Astrocyte (in vitro differentiated cells and primary cell): ENCODE measurements at regions not wholly inside any gene's neighbourhood (a gene's known extent, or its start where the extent isn't known, plus 50 kb on each side); places are given as distances from the start of the nearest gene placed in this dataset.
A peak's percentile ranks its signal among the peaks of the same experiment; 100 is the strongest.

Experiments used
- DNase-seq: peaks from one replicate; pipeline ENCODE4 v3.0.0-alpha.2; 2010; ENCODE audit warnings: low read depth
- FAIRE-seq: peaks from 2 replicates; lab custom pipeline; 2011; peaks lifted over from hg19 to GRCh38; lab: Jason Lieb, UNC
- H2AFZ ChIP-seq: 2 replicates; pipeline ENCODE4 v1.6.0; 2012; ENCODE audit warnings: low read depth, low read length, inconsistent platforms
- H3K27ac ChIP-seq: 2 replicates; pipeline ENCODE4 v1.5.1; 2011; ENCODE audit warnings: low read depth, low read length, inconsistent platforms
- H3K27me3 ChIP-seq: 2 replicates; pipeline ENCODE4 v1.6.0; 2011; ENCODE audit warnings: low read length, inconsistent platforms; ENCODE audit not compliant: insufficient read depth
- H3K36me3 ChIP-seq: 2 replicates; pipeline ENCODE4 v1.5.1; 2011; ENCODE audit warnings: low read length, inconsistent platforms; ENCODE audit not compliant: insufficient read depth
- H3K4me1 ChIP-seq: 2 replicates; pipeline ENCODE4 v1.5.1; 2011; ENCODE audit warnings: low read length, inconsistent platforms; ENCODE audit not compliant: insufficient read depth
- H3K4me2 ChIP-seq: 2 replicates; pipeline ENCODE4 v1.6.0; 2012; ENCODE audit warnings: low read length, inconsistent platforms
- H3K4me3 ChIP-seq: 2 replicates; pipeline ENCODE4 v1.5.1; 2011; ENCODE audit warnings: low read depth, mild to moderate bottlenecking, low read length, inconsistent platforms; ENCODE audit not compliant: insufficient read depth
- H3K79me2 ChIP-seq: 2 replicates; pipeline ENCODE4 v1.6.0; 2012; ENCODE audit warnings: mild to moderate bottlenecking, low read length, inconsistent platforms; ENCODE audit not compliant: insufficient read depth
- H3K9ac ChIP-seq: 2 replicates; pipeline ENCODE4 v1.6.0; 2012; ENCODE audit warnings: mild to moderate bottlenecking, low read length, inconsistent platforms
- H3K9me3 ChIP-seq: 2 replicates; pipeline ENCODE4 v1.5.1; 2012; ENCODE audit warnings: low read depth, mild to moderate bottlenecking, low read length, inconsistent platforms; ENCODE audit not compliant: insufficient read depth
- H4K20me1 ChIP-seq: 2 replicates; pipeline ENCODE4 v1.6.0; 2012; ENCODE audit warnings: low read length, inconsistent platforms; ENCODE audit not compliant: insufficient read depth
- H3K27ac Mint-ChIP-seq: one replicate; pipeline ENCODE4 v1.8.0; 2021; ENCODE audit warnings: mild to moderate bottlenecking, mixed read lengths; ENCODE audit not compliant: unreplicated experiment
- H3K27me3 Mint-ChIP-seq: one replicate; pipeline ENCODE4 v1.8.0; 2021; ENCODE audit warnings: low read depth, mixed read lengths; ENCODE audit not compliant: unreplicated experiment
- H3K36me3 Mint-ChIP-seq: one replicate; pipeline ENCODE4 v1.8.0; 2021; ENCODE audit warnings: low read depth, mixed read lengths; ENCODE audit not compliant: unreplicated experiment
- H3K4me1 Mint-ChIP-seq: one replicate; pipeline ENCODE4 v1.8.0; 2021; ENCODE audit warnings: low read depth, mixed read lengths; ENCODE audit not compliant: unreplicated experiment
- H3K4me3 Mint-ChIP-seq: one replicate; pipeline ENCODE4 v1.8.0; 2021; ENCODE audit warnings: mild to moderate bottlenecking, moderate library complexity, mixed read lengths; ENCODE audit not compliant: unreplicated experiment
- H3K9me3 Mint-ChIP-seq: one replicate; pipeline ENCODE4 v1.8.0; 2021; ENCODE audit warnings: mild to moderate bottlenecking, mixed read lengths; ENCODE audit not compliant: unreplicated experiment
- EZH2 ChIP-seq: IDR thresholded peaks from 2 replicates; pipeline ENCODE4 v1.6.1; 2012; ENCODE audit warnings: mild to moderate bottlenecking, low read length, inconsistent platforms; ENCODE audit not compliant: insufficient read depth
- TF ChIP-seq, protein P1 (sequence below): IDR thresholded peaks from 2 replicates; pipeline ENCODE4 v1.5.1; 2011; ENCODE audit warnings: low read depth, mild to moderate bottlenecking, inconsistent platforms, low read length, moderate library complexity; ENCODE audit not compliant: insufficient read depth

DNA sequence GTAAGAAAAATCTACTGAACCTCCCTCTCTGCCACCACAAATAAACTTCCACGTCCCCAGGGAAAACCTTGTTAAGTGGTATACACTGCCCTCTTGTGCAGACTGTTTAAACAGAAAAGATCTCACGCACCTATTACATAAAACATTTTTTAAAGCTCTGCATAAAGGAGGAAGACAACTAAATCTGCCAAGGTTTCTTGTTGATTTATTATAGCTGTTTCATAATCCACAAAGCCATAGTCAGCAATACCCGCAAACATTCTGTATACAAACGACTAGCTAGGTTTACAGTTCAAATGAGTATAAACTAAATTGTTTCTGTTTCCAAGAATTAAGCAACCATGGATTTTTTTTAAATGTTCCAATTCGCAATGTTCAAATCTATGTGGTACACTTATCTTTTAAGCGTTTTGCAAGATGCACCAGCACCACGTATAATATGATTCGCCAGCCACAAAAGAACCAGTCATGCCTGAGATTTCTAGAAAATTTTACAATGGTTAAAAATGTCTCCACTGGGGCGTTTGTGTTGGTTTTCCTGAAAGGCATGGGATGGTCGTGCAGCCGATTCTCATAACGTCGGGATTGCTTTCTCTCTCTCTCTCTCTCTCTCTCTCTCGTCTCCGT lies 164.6 kb downstream of the PRKX start:
- peak overlapping the region; percentile 66 for H3K27ac Mint-ChIP-seq
- Histone ChIP-seq H4K20me1 (no peaks in the 10 kb centered on the region), H3K79me2 (no peaks in the 10 kb centered on the region), H2AFZ (peak overlapping the region; percentile 17), H3K9ac (peak overlapping the region; percentile 61), H3K4me1 (peaks cover 3% of the 10 kb centered on the region), H3K9me3 (no peaks in the 10 kb centered on the region), H3K4me3 (peak overlapping the region; percentile 56), H3K27ac (no peak overlapping the region), H3K27me3 (no peaks in the 10 kb centered on the region), H3K4me2 (peak overlapping the region; percentile 82), H3K36me3 (no peaks in the 10 kb centered on the region)
- no peaks in the 10 kb centered on the region for H3K9me3 Mint-ChIP-seq
- no peak overlapping the region for H3K4me3 Mint-ChIP-seq
- no peaks in the 10 kb centered on the region for H3K4me1 Mint-ChIP-seq
- DNase-seq (peak; percentile 62), FAIRE-seq (peak; percentile 100)
- no peaks in the 10 kb centered on the region for H3K27me3 Mint-ChIP-seq
- H3K36me3 Mint-ChIP-seq = no peaks in the 10 kb centered on the region
- TF ChIP-seq EZH2 = no peak
- TF ChIP-seq, protein P1, sequence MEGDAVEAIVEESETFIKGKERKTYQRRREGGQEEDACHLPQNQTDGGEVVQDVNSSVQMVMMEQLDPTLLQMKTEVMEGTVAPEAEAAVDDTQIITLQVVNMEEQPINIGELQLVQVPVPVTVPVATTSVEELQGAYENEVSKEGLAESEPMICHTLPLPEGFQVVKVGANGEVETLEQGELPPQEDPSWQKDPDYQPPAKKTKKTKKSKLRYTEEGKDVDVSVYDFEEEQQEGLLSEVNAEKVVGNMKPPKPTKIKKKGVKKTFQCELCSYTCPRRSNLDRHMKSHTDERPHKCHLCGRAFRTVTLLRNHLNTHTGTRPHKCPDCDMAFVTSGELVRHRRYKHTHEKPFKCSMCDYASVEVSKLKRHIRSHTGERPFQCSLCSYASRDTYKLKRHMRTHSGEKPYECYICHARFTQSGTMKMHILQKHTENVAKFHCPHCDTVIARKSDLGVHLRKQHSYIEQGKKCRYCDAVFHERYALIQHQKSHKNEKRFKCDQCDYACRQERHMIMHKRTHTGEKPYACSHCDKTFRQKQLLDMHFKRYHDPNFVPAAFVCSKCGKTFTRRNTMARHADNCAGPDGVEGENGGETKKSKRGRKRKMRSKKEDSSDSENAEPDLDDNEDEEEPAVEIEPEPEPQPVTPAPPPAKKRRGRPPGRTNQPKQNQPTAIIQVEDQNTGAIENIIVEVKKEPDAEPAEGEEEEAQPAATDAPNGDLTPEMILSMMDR = peak; percentile 31

DNA sequence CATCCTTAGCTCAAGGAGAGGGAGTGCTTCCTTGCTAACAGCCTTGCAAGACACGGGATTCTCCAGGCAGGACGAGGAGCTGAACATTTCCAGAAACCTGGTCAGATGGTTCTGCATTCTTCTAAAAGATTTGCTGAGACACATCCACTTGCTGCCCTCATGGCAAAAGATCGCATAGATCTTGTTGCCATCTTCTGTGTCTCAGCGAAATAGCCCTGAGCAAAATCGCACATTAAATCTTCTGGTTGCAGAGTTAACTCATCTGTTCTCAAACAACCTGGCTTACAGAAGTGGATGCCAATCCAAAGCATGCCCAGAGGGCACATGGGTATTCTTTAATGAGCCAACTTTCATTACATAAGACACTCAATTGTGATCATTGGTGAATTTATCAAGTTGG lies 167.5 kb downstream of the PRKX start:
- no peak for DNase-seq
- Histone ChIP-seq H3K79me2 (no peaks in the 10 kb centered on the region), H4K20me1 (no peaks in the 10 kb centered on the region), H3K27me3 (no peaks in the 10 kb centered on the region), H3K9me3 (no peaks in the 10 kb centered on the region), H3K27ac (no peak overlapping the region), H3K36me3 (no peaks in the 10 kb centered on the region), H3K4me1 (peaks cover 3% of the 10 kb centered on the region), H3K9ac (no peak overlapping the region), H3K4me2 (no peak overlapping the region), H3K4me3 (no peak overlapping the region), H2AFZ (no peak overlapping the region)
- Mint-ChIP-seq H3K4me3 (no peak overlapping the region), H3K27ac (no peak overlapping the region), H3K9me3 (peaks cover 3% of the 10 kb centered on the region), H3K27me3 (no peaks in the 10 kb centered on the region), H3K4me1 (no peaks in the 10 kb centered on the region), H3K36me3 (no peaks in the 10 kb centered on the region)
- FAIRE-seq = peak; percentile 74
- TF ChIP-seq, protein P1 = no peak
- no peak for TF ChIP-seq EZH2

DNA sequence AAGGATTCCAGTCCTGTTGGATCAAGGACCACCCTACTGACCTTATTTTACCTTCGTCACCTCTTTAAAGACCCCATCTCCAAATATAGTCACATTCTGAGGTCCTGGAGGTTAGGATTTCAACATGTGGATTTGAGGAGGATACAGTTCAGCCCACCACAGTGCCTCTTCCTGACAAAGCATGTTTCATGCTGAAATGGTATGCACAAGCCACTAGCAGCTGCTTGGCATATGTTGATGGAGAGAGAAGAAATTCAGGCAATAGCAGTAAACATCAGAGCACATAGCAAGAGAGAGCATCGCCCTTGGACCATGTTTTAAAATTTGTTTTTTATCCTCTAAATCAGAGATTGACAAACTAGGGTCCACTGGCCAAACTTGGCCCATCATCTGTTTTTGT lies 172.1 kb downstream of the PRKX start:
- Histone ChIP-seq H2AFZ (no peak overlapping the region), H3K9me3 (no peaks in the 10 kb centered on the region), H3K4me2 (no peak overlapping the region), H3K9ac (no peak overlapping the region), H3K4me3 (no peak overlapping the region), H3K27me3 (no peaks in the 10 kb centered on the region), H3K36me3 (no peaks in the 10 kb centered on the region), H3K79me2 (no peaks in the 10 kb centered on the region), H3K27ac (no peak overlapping the region), H3K4me1 (no peaks in the 10 kb centered on the region), H4K20me1 (no peaks in the 10 kb centered on the region)
- no peak overlapping the region for H3K27ac Mint-ChIP-seq
- no peak overlapping the region for H3K4me3 Mint-ChIP-seq
- no peaks in the 10 kb centered on the region for H3K36me3 Mint-ChIP-seq
- no peak for FAIRE-seq
- H3K4me1 Mint-ChIP-seq = no peaks in the 10 kb centered on the region
- DNase-seq = no peak
- H3K27me3 Mint-ChIP-seq = no peaks in the 10 kb centered on the region
- H3K9me3 Mint-ChIP-seq = peaks cover 3% of the 10 kb centered on the region
- TF ChIP-seq EZH2 = no peak
- TF ChIP-seq, protein P1 = no peak
